Left ventricle myocardium inferior (tissue), 1 donor: ENCODE measurements at regions not wholly inside any gene's neighbourhood (a gene's known extent, or its start where the extent isn't known, plus 50 kb on each side); places are given as distances from the start of the nearest gene placed in this dataset.

Source experiments
- DNase-seq: peaks from one replicate; pipeline ENCODE4 v3.0.0-alpha.2; 2020
- H3K27ac ChIP-seq: fragments of 200-600 bp; replicated peaks from 2 replicates; pipeline ENCODE4 v1.8.0; 2021
- H3K27me3 ChIP-seq: fragments of 200-600 bp; 2 replicates; pipeline ENCODE4 v1.8.0; 2021; ENCODE audit warnings: low read depth
- H3K36me3 ChIP-seq: fragments of 200-600 bp; 2 replicates; pipeline ENCODE4 v1.8.0; 2021
- H3K4me1 ChIP-seq: fragments of 200-600 bp; 2 replicates; pipeline ENCODE4 v1.8.0; 2021
- H3K4me3 ChIP-seq: fragments of 200-600 bp; 2 replicates; pipeline ENCODE4 v1.8.0; 2021; ENCODE audit warnings: mild to moderate bottlenecking, moderate library complexity
- H3K9me3 ChIP-seq: fragments of 200-600 bp; replicated peaks from 2 replicates; pipeline ENCODE4 v1.8.0; 2021
- CTCF ChIP-seq: fragments of 200-600 bp; IDR thresholded peaks from 2 replicates; pipeline ENCODE4 v1.8.0; 2021; ENCODE audit warnings: antibody characterized with exemption, mild to moderate bottlenecking, borderline replicate concordance
- intact Hi-C: fragments of 100-400 bp; cut with micrococcal nuclease; formaldehyde crosslinking; loops from one replicate; pipeline ENCODE4 v1.11.0; 2022
- donor health status: DM: no; HTN: yes; CAD: no; lungs with severe emphysema.

- no peak for TF ChIP-seq CTCF
- intact Hi-C loops: no loop called here
- H3K36me3 ChIP-seq: no peaks in the 10 kb centered on the region
- H3K27ac ChIP-seq: peak overlapping the region; percentile 73
- peak overlapping the region; percentile 80 for H3K4me3 ChIP-seq
- H3K4me1 ChIP-seq: peaks cover 14% of the 10 kb centered on the region
- peaks cover 10% of the 10 kb centered on the region for H3K27me3 ChIP-seq
- no peaks in the 10 kb centered on the region for H3K9me3 ChIP-seq
- peak; percentile 90 for DNase-seq
Measured at GRCh38 chr11:45354976-45355705, 69.0 kb upstream of the SYT13 start.

GRCh38 chr11:45348729-45349128 is 62.6 kb upstream of the SYT13 start:
- no peak for DNase-seq
- no peaks in the 10 kb centered on the region for H3K36me3 ChIP-seq
- peaks cover 16% of the 10 kb centered on the region for H3K27me3 ChIP-seq
- no peaks in the 10 kb centered on the region for H3K9me3 ChIP-seq
- no peak for TF ChIP-seq CTCF
- H3K27ac ChIP-seq: no peak overlapping the region
- intact Hi-C loops: no loop called here
- H3K4me1 ChIP-seq: peaks cover 14% of the 10 kb centered on the region
- H3K4me3 ChIP-seq: no peak overlapping the region

DNA sequence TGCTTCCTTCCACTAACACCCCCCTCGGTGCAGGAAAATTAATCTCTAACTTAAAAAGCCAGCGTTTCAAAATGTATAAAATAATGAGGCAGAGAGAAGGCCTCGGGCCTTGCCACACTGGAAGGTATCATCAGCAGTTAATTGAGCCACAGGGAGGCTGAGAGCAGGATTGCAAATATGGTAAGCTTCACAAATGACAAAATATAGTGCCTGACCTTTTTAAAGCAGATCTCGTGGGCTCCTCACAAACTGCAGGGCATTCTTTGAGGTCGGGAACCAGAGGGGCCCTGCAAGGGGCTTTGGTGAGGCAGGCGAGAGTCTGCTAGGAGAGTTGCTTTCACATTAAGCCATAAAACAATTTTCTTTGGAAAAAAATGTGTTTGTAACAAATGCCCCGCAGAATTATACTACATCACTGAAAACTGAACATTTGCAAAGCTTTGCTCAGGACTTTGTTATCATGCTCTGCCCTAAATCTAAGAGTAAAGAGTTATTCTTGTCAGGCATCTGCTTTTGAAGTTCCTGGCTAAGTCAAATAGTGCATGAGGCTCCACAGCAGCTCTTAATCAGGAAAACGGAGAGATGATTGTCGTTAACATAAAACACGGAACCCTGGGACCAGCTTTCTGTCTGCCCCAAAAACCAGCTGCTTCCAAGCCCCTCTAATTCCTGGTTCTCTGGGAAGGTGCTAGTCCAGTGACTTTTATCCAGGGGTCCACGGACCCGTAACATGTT is 61.4 kb upstream of the SYT13 start:
- no peak for DNase-seq
- intact Hi-C loops: no loop called here
- H3K27me3 ChIP-seq: peaks cover 17% of the 10 kb centered on the region
- no peaks in the 10 kb centered on the region for H3K9me3 ChIP-seq
- no peak for TF ChIP-seq CTCF
- H3K4me3 ChIP-seq: no peak overlapping the region
- H3K36me3 ChIP-seq: no peaks in the 10 kb centered on the region
- no peak overlapping the region for H3K27ac ChIP-seq
- H3K4me1 ChIP-seq: peaks cover 14% of the 10 kb centered on the region

- Histone ChIP-seq H3K9me3 (no peaks in the 10 kb centered on the region), H3K27ac (no peak overlapping the region), H3K36me3 (no peaks in the 10 kb centered on the region), H3K4me3 (no peak overlapping the region), H3K27me3 (peaks cover 11% of the 10 kb centered on the region), H3K4me1 (peaks cover 16% of the 10 kb centered on the region)
- TF ChIP-seq CTCF: no peak
- DNase-seq: no peak
- intact Hi-C loops: no loop called here
Measured at GRCh38 chr11:45345491-45345890, 59.4 kb upstream of the SYT13 start.

- intact Hi-C loops: no loop called here
- peaks cover 26% of the 10 kb centered on the region for H3K4me1 ChIP-seq
Measured at GRCh38 chr11:45344028-45344427, 57.9 kb upstream of the SYT13 start.

More at GRCh38 chr11:45344028-45344427, 57.9 kb upstream of the SYT13 start:
- no peak overlapping the region for H3K4me3 ChIP-seq
- H3K36me3 ChIP-seq: no peaks in the 10 kb centered on the region
- no peaks in the 10 kb centered on the region for H3K9me3 ChIP-seq
- peaks cover 14% of the 10 kb centered on the region for H3K27me3 ChIP-seq
- DNase-seq: no peak
- no peak overlapping the region for H3K27ac ChIP-seq
- no peak for TF ChIP-seq CTCF
